Panc1 (cell line): ENCODE measurements at regions not wholly inside any gene's neighbourhood (a gene's known extent, or its start where the extent isn't known, plus 50 kb on each side); places are given as distances from the start of the nearest gene placed in this dataset.

Experiments
- ATAC-seq: fragments of 200-7000 bp; cut with Tn5 transposase; 2 replicates; pipeline ENCODE4 v1.9.1; 2020; ENCODE audit warnings: mild to moderate bottlenecking, moderate library complexity
- BruUV-seq: library from RNA; stranded (reverse); fragments of 400-500 nt; replicated peaks from 2 replicates; lab custom pipeline; 2021; lab: Mats Ljungman, UMichigan
- CTCF ChIA-PET: fragments of 300-600 bp; sonication (Branson Sonifier 250); formaldehyde crosslinking; loops from one replicate; lab custom pipeline; 2022; ENCODE audit warnings: antibody characterized with exemption; lab: Charles Lee
- POLR2A ChIA-PET: fragments of 300-600 bp; sonication (Branson Sonifier 250); formaldehyde crosslinking; loops from one replicate; lab custom pipeline; 2022; ENCODE audit warnings: antibody characterized with exemption; lab: Charles Lee
- DNase-seq: peaks from one replicate; pipeline ENCODE4 v3.0.0-alpha.2; 2010; ENCODE audit warnings: low read depth, low spot score
- H3K27ac ChIP-seq: 2 replicates; pipeline ENCODE4 v1.5.1; 2011; ENCODE audit warnings: mild to moderate bottlenecking, low read length, inconsistent platforms
- H3K27me3 ChIP-seq: fragments of 200-500 bp; sonication (Bioruptor generic); 2 replicates; pipeline ENCODE4 v1.6.0; 2014; ENCODE audit warnings: low read length, inconsistent platforms; ENCODE audit not compliant: control insufficient read depth, insufficient read depth
- H3K36me3 ChIP-seq: fragments of 200-500 bp; sonication (Bioruptor generic); 2 replicates; pipeline ENCODE4 v1.5.1; 2014; ENCODE audit warnings: inconsistent platforms, mild to moderate bottlenecking, low read length, moderate library complexity; ENCODE audit not compliant: control insufficient read depth, insufficient read depth
- H3K4me1 ChIP-seq: 2 replicates; pipeline ENCODE4 v1.5.1; 2011; ENCODE audit warnings: inconsistent platforms, mild to moderate bottlenecking, low read length, moderate library complexity; ENCODE audit not compliant: control insufficient read depth, insufficient read depth
- H3K4me3 ChIP-seq, 2 experiments: 2 replicates each; pipeline ENCODE4 v1.5.1; 2011 to 2012; ENCODE audit warnings: low read depth in 2 of 2, low read length in 2 of 2, mild to moderate bottlenecking in 2 of 2, inconsistent platforms in 1 of 2, moderate library complexity in 1 of 2
- H3K9me3 ChIP-seq: fragments of 200-500 bp; sonication (Bioruptor generic); 2 replicates; pipeline ENCODE4 v1.5.1; 2014; ENCODE audit warnings: low read depth, mild to moderate bottlenecking, inconsistent platforms, low read length, moderate library complexity; ENCODE audit not compliant: control insufficient read depth, insufficient read depth
- POLR2AphosphoS5 ChIP-seq: IDR thresholded peaks from 2 replicates; pipeline ENCODE4 v1.6.1; 2012; ENCODE audit warnings: mild to moderate bottlenecking, low read depth, low read length, moderate library complexity
- SIN3A ChIP-seq: IDR thresholded peaks from 2 replicates; pipeline ENCODE4 v1.6.1; 2012; ENCODE audit warnings: low read depth, mild to moderate bottlenecking, low read length, moderate library complexity, borderline replicate concordance; ENCODE audit not compliant: insufficient read depth
- TCF7L2 ChIP-seq: IDR thresholded peaks from 2 replicates; pipeline ENCODE4 v1.6.1; 2011; ENCODE audit warnings: mild to moderate bottlenecking, low read depth, low read length, inconsistent platforms
- in situ Hi-C: cut with HindIII; loops from 2 replicates; pipeline ENCODE4 v1.10.0; 2016; ENCODE audit warnings: low sequenced_read_pairs, low pct_unique_long_range_greater_than_20kb
- intact Hi-C: fragments of 100-400 bp; cut with micrococcal nuclease; formaldehyde crosslinking; loops from one replicate; pipeline ENCODE4 v1.10.0; 2022; ENCODE audit not compliant: unreplicated experiment
- TF ChIP-seq, protein P1 (sequence below), 2 experiments: IDR thresholded peaks; 2 replicates each; pipeline ENCODE4 v1.6.1; 2011 to 2012; ENCODE audit warnings: low read depth in 2 of 2, control low read depth in 1 of 2, low read length in 1 of 2, mild to moderate bottlenecking in 1 of 2, moderate library complexity in 1 of 2; ENCODE audit not compliant: insufficient read depth in 1 of 2
- TF ChIP-seq, protein P2 (sequence below): fragments of 450-650 bp; IDR thresholded peaks from 2 replicates; pipeline ENCODE4 v1.5.1; 2017; ENCODE audit warnings: mild to moderate bottlenecking

DNA sequence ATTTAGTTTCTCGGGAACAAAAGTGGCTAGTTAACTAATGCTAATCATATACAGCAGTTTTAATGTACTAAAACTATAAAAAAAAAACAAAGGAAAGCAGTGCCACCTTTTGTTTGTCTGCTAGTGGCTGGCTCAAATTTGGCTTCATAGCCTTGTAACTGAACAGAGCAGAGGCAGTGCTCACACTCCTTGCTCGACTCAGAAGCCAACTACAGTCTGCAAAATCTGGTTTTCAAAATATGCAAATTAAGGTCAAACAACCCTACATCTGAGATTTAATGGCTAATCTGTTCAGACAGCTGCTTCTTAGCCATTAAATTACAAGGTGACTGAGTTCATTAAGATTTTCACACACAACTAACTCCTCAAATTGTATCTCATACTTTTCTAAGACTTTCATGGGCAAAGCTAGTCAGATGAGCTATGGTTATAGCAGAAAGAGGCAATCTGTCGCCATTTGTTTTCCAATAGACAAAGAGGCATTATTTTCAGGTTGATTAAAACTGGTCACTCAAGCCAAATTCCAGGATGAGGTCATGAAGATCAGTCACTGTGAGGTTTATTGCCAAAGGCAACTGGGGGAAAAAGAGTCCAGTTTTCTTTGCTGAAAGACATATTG lies 56.8 kb upstream of the EPB41L4A start:
- H3K27ac ChIP-seq, result no peak overlapping the region
- BruUV-seq, result no TSS peak
- ChIA-PET POLR2A (no interaction called here), CTCF (no interaction called here)
- no peaks in the 10 kb centered on the region for H3K9me3 ChIP-seq
- DNase-seq (no peak), ATAC-seq (no peak)
- H3K27me3 ChIP-seq, result no peaks in the 10 kb centered on the region; the same call in 1 of the 2 replicates
- no peaks in the 10 kb centered on the region for H3K36me3 ChIP-seq
- in situ Hi-C loops (no loop called here), intact Hi-C loops (no loop called here)
- no peak overlapping the region for H3K4me3 ChIP-seq
- H3K4me1 ChIP-seq, result no peaks in the 10 kb centered on the region
- TF ChIP-seq TCF7L2 (no peak), POLR2AphosphoS5 (no peak), SIN3A (no peak)
- TF ChIP-seq, protein P1, sequence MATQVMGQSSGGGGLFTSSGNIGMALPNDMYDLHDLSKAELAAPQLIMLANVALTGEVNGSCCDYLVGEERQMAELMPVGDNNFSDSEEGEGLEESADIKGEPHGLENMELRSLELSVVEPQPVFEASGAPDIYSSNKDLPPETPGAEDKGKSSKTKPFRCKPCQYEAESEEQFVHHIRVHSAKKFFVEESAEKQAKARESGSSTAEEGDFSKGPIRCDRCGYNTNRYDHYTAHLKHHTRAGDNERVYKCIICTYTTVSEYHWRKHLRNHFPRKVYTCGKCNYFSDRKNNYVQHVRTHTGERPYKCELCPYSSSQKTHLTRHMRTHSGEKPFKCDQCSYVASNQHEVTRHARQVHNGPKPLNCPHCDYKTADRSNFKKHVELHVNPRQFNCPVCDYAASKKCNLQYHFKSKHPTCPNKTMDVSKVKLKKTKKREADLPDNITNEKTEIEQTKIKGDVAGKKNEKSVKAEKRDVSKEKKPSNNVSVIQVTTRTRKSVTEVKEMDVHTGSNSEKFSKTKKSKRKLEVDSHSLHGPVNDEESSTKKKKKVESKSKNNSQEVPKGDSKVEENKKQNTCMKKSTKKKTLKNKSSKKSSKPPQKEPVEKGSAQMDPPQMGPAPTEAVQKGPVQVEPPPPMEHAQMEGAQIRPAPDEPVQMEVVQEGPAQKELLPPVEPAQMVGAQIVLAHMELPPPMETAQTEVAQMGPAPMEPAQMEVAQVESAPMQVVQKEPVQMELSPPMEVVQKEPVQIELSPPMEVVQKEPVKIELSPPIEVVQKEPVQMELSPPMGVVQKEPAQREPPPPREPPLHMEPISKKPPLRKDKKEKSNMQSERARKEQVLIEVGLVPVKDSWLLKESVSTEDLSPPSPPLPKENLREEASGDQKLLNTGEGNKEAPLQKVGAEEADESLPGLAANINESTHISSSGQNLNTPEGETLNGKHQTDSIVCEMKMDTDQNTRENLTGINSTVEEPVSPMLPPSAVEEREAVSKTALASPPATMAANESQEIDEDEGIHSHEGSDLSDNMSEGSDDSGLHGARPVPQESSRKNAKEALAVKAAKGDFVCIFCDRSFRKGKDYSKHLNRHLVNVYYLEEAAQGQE (IDR thresholded peaks at IDR 0.05; ENCODE audit: insufficient read depth in 1 of 2, low read depth in 2 of 2, low read length in 1 of 2), result no peak
- TF ChIP-seq, protein P2, sequence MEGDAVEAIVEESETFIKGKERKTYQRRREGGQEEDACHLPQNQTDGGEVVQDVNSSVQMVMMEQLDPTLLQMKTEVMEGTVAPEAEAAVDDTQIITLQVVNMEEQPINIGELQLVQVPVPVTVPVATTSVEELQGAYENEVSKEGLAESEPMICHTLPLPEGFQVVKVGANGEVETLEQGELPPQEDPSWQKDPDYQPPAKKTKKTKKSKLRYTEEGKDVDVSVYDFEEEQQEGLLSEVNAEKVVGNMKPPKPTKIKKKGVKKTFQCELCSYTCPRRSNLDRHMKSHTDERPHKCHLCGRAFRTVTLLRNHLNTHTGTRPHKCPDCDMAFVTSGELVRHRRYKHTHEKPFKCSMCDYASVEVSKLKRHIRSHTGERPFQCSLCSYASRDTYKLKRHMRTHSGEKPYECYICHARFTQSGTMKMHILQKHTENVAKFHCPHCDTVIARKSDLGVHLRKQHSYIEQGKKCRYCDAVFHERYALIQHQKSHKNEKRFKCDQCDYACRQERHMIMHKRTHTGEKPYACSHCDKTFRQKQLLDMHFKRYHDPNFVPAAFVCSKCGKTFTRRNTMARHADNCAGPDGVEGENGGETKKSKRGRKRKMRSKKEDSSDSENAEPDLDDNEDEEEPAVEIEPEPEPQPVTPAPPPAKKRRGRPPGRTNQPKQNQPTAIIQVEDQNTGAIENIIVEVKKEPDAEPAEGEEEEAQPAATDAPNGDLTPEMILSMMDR, result no peak

DNA sequence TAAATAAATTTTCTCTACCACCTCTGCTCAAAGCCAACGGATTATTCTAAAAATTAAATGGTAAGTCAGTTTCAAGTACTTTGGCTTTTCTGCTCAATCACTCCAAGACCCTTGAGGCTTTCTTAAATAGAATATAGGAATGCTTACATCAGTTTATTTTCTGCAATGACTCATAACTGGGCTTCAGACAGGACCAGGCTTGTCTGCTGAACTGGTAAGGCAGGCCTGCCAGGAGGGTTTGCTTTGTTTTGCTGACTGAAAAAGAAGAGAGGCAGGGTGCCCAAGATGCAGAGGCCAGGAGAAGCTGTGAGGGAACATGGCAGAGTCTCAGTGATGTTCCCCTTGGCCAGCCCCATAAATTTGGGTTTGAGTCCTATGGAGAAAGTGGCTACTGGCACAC lies 60.3 kb upstream of the EPB41L4A start:
- no peak for DNase-seq
- TF ChIP-seq SIN3A (no peak), POLR2AphosphoS5 (no peak), TCF7L2 (no peak)
- TF ChIP-seq, protein P2, result no peak
- TF ChIP-seq, protein P1 (IDR thresholded peaks at IDR 0.05; ENCODE audit: insufficient read depth in 1 of 2, low read depth in 2 of 2, low read length in 1 of 2), result no peak
- Histone ChIP-seq H3K36me3 (no peaks in the 10 kb centered on the region), H3K4me3 (no peak overlapping the region), H3K27me3 (no peaks in the 10 kb centered on the region), H3K27ac (no peak overlapping the region), H3K9me3 (no peaks in the 10 kb centered on the region), H3K4me1 (no peaks in the 10 kb centered on the region)
- ATAC-seq, result no peak
- in situ Hi-C loops, result no loop called here
- intact Hi-C loops, result no loop called here
- POLR2A ChIA-PET, result no interaction called here
- CTCF ChIA-PET, result no interaction called here
- BruUV-seq, result no TSS peak
